Limb (tissue), 2 donors: ENCODE measurements at regions not wholly inside any gene's neighbourhood (a gene's known extent, or its start where the extent isn't known, plus 50 kb on each side); places are given as distances from the start of the nearest gene placed in this dataset.

Experiments used
- DNase-seq, 2 donors: peaks; one replicate each; pipeline ENCODE4 v3.0.0-alpha.2; 2016; ENCODE audit errors: extremely low spot score in 2 of 2

GRCh38 chr5:155953335-155953734, 373.6 kb upstream of the SGCD start:
- DNase-seq, result no peak

GRCh38 chr5:155954701-155955445, 372.1 kb upstream of the SGCD start:
- peak in 1 of 2 donors; percentile 22 for DNase-seq

DNA sequence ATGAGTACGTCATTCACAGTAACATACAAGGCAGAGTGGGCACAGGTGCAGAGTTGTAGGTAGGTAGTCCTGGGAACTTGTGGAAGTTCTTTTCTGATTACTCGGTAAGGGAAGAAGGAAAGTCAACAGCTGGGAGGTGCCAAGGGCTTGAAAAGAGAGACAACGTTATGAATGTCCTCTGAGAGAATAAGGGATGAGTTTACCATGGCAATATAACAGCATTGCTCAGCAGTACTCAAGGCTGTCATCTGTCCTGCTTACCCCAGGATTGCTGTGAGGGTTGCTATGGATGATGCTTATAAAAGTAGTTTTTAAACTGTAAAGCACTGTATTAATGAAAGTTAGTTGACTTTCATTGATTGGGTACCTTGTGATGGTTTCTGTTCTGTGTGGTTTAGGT, 369.1 kb upstream of the SGCD start:
- DNase-seq, result no peak

GRCh38 chr5:155959082-155959481, 367.9 kb upstream of the SGCD start:
- no peak for DNase-seq

DNA sequence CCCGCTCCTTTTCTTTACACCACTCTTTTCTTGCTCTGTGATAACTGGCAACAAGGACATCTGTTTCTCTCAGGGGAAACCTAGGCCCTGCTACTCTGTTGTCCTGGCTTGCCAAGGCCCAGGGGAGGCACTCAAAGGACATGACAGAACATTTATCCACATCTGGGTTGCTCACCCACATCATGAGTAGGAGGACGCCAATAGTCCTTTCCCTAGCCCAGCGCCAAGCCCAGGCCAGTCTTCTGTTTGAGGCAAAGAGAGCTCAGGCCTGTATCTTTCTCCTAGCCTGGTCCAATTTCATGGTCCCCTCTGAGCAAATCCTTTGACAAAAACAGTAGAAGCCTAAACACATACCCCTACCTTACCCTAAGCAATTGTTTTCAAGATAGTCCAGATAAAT, 366.8 kb upstream of the SGCD start:
- DNase-seq, result no peak

GRCh38 chr5:155969537-155969936, 357.4 kb upstream of the SGCD start:
- DNase-seq, result no peak

DNA sequence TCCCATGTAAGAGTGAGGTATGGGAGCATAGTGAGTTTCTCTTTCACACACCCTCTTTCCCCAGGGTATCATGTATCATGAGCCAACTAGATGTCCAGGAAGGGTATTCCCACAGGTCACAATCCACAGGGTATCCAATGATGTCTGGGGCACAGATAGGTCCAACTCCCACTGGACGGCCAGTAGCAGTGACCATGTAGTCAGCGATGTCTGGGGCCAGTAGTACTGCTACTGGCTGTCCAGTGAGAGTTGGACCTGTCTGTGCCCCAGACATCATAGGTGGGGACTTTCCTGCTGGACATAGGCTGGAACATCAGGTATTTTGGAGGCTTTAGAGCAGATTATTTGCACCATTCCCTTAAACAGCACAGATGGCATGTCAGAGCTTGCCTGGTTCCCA, 352.6 kb upstream of the SGCD start:
- DNase-seq, result no peak

- DNase-seq, result peak in 1 of 2 donors; percentile 10
Observed at GRCh38 chr5:155978850-155979249, 348.1 kb upstream of the SGCD start.

DNA sequence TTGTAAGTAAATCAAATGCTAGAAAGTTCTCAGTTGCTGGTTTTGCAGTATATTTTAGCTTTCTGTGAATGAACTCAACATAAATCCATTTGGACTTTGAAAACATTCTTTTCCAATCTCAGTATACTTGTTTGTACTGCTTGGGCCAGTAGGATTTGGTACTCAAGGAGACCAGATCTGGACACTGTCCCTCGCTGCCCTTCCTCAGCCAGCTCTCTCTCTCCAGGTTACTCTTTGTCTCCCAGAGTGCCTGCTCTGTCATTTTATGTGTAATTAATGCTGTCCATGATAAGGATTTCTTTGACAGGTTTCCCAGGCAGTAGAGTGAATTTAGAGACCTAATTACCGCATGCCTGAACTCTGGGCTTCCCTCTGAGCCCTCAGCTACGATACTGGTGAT, 344.6 kb upstream of the SGCD start:
- no peak for DNase-seq

GRCh38 chr5:155983954-155984353, 343.0 kb upstream of the SGCD start:
- DNase-seq, result no peak

- DNase-seq, result no peak
Observed at GRCh38 chr5:155987265-155987810, 339.6 kb upstream of the SGCD start.

DNA sequence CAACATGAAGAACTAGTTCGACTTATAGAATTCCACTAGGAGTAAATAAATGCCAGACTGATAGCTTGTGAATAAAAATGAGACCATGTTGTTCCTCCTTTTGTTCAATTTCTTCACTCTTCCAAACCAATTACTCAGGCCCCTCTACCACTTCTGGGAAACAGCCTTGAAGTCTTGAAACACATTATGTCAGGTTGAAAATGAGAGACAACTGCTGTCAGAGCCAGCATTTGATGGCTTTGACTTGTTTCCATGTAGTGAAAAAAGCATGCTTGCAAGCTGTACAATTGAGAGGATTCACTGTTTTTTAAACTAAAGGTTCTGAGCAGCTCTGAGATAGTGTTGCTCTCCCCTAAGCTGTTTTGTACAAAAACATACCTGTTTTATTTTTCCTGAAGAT, 337.1 kb upstream of the SGCD start:
- DNase-seq, result no peak

GRCh38 chr5:155996123-155996522, 330.8 kb upstream of the SGCD start:
- no peak for DNase-seq

GRCh38 chr5:155998257-155998656, 328.7 kb upstream of the SGCD start:
- DNase-seq, result no peak

DNA sequence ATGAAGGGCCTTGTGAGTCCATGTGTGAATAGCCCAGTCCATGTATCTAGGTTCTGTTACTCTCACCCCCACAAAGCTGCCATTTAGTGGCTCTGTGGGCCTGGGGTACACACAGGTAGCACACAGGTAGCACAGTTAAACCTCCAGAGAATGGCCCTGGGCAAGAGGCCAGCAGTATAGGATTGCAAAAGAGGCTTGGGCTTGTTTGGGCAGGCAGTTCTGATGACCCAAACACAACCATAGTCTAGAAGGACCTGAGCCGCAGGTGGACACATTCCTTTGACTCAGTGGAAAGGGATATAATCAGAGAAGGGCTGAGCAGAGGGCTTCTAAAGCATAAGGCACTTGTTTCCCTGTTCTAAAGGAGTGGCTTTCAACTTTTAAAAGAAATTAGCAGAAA, 326.8 kb upstream of the SGCD start:
- no peak for DNase-seq

- DNase-seq, result no peak
Observed at GRCh38 chr5:156004754-156005153, 322.2 kb upstream of the SGCD start.

GRCh38 chr5:156006026-156006647, 320.8 kb upstream of the SGCD start:
- no peak for DNase-seq

DNA sequence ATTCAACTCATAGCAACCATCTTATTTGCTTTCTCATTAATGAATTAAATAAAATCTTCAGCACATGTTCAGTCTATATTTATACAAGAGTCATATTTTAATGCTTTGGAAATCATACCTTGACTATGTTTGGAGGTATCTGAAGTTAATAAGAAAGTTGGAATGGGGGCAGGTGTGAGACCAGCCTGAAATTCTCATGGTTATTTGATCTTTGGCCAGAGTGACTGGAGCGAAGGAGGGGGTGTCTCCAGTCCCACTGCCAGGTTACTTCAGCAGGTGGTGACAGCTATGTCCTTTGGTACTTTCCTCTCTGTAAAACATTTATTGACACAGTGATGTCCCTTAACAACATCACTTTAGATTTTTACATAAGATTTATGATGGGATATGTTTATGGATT, 318.1 kb upstream of the SGCD start:
- no peak for DNase-seq

- DNase-seq, result no peak
Observed at GRCh38 chr5:156009583-156009982, 317.4 kb upstream of the SGCD start.

GRCh38 chr5:156015137-156015536, 311.8 kb upstream of the SGCD start:
- no peak for DNase-seq

DNA sequence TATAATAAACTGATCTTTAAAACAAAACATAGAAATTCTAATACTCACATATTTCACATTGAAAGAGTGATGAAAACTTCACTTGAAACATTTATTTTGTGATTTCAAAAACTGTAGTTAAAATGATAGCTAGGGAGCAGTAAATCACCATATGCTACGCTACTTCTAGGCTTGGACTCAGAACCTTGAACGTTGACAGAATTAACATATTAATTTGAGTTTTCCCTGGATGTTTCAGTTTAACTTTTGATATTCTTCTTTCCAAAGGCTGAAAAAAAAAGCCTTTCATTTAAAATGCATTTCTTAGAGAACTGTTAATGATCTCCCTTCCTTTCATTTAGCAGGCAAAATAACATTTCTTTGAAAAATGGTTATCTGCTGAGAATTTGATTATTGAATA, 307.8 kb upstream of the SGCD start:
- no peak for DNase-seq

GRCh38 chr5:156019571-156020180, 307.3 kb upstream of the SGCD start:
- peak; percentile 28 to 60 for DNase-seq

DNA sequence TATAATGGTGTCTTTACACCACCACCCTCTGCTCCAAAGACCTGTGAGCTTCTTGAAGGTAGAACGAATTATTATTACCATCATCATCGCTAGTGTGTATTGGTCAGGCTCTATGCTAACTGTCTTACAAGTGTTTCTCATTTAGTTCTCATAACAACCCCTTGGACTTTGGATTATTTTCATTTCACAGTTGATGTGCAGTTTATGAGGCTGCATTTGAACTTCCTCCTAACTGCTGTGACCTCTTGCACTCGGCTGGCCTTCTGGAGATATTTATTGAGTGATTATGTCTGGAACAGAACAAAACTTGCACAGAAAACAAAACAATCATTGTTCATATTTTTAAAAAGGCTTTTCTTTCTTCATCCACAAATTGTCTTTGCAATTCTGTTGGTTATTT, 306.3 kb upstream of the SGCD start:
- DNase-seq, result no peak
